ENCODE measurements at regions not wholly inside any gene's neighbourhood (a gene's known extent, or its start where the extent isn't known, plus 50 kb on each side); places are given as distances from the start of the nearest gene placed in this dataset.

DNA sequence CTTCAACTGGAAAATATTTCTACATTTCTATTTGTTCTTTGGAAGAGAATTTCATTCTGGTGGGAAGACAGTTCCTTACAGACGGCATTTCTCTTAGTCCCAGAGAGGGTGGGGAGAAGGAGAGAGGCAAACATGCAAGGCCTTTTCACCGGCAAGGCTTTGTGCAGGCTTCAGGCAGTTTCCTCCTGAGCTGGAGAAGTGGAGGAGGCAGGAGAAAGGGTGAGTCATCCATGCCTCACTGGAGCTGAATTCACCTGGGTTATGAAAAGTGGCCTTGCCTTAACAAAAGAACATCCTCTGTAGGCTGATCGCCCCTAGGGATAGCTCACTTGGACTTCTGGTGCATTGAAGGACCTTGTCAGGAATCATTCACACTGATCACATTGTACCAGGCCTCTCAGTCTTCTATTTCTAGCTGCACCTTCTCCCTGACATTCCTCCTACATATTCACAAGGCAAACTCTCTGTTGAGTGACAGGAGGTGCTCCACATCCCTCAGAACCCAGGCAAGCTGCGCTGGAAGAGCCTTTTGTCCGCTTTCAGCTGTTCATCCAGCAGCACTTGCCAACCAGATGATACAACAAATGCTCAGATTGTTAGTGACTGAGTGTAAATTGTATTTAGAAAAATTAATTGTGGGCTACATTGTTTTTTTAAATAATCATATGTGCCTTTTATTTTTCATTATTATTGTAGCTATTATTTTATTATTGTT, 796.1 kb downstream of the DCDC2C start:
- TF ChIP-seq ZNF384 (IDR thresholded peaks at IDR 0.05; ENCODE audit: borderline replicate concordance, low read depth, low read length) (no peak), PAX8 (IDR thresholded peaks at IDR 0.05) (no peak), ZNF217 (IDR thresholded peaks at IDR 0.05) (no peak), ZNF274 (IDR thresholded peaks at IDR 0.05; ENCODE audit: insufficient read depth, insufficient read length) (no peak), POLR2A (IDR thresholded peaks at IDR 0.05; ENCODE audit: low read depth, low read length) (no peak), SRF (IDR thresholded peaks at IDR 0.05; ENCODE audit: low read depth in 2 of 2, low read length in 2 of 2) (no peak), RUNX3 (IDR thresholded peaks at IDR 0.05; ENCODE audit: low read length) (no peak), SMC3 (IDR thresholded peaks at IDR 0.05; ENCODE audit: borderline replicate concordance, low read length) (no peak), CREB1 (IDR thresholded peaks at IDR 0.05; ENCODE audit: low read depth) (no peak), ETV6 (conservative IDR thresholded peaks at IDR 0.05 in 1 of 2, IDR thresholded peaks at IDR 0.05 in 1 of 2; ENCODE audit: borderline replicate concordance in 1 of 2, low read depth in 1 of 2) (no peak)
- TF ChIP-seq, protein P1, sequence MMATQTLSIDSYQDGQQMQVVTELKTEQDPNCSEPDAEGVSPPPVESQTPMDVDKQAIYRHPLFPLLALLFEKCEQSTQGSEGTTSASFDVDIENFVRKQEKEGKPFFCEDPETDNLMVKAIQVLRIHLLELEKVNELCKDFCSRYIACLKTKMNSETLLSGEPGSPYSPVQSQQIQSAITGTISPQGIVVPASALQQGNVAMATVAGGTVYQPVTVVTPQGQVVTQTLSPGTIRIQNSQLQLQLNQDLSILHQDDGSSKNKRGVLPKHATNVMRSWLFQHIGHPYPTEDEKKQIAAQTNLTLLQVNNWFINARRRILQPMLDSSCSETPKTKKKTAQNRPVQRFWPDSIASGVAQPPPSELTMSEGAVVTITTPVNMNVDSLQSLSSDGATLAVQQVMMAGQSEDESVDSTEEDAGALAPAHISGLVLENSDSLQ (IDR thresholded peaks at IDR 0.05) = no peak
- TF ChIP-seq, protein P2, sequence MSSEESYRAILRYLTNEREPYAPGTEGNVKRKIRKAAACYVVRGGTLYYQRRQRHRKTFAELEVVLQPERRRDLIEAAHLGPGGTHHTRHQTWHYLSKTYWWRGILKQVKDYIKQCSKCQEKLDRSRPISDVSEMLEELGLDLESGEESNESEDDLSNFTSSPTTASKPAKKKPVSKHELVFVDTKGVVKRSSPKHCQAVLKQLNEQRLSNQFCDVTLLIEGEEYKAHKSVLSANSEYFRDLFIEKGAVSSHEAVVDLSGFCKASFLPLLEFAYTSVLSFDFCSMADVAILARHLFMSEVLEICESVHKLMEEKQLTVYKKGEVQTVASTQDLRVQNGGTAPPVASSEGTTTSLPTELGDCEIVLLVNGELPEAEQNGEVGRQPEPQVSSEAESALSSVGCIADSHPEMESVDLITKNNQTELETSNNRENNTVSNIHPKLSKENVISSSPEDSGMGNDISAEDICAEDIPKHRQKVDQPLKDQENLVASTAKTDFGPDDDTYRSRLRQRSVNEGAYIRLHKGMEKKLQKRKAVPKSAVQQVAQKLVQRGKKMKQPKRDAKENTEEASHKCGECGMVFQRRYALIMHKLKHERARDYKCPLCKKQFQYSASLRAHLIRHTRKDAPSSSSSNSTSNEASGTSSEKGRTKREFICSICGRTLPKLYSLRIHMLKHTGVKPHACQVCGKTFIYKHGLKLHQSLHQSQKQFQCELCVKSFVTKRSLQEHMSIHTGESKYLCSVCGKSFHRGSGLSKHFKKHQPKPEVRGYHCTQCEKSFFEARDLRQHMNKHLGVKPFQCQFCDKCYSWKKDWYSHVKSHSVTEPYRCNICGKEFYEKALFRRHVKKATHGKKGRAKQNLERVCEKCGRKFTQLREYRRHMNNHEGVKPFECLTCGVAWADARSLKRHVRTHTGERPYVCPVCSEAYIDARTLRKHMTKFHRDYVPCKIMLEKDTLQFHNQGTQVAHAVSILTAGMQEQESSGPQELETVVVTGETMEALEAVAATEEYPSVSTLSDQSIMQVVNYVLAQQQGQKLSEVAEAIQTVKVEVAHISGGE (CRISPR knock-in tag; IDR thresholded peaks at IDR 0.05) = no peak

Data from GM12878 (cell line).